Activated CD4-positive, alpha-beta T cell treated with anti-CD3 and anti-CD28 coated beads, Interleukin-10, Interleukin-2, amounts not matched to agents 100 ng/mL and 50 ng/mL, durations not matched to agents 16 hours and 8 hours (primary cell): ENCODE measurements at regions not wholly inside any gene's neighbourhood (a gene's known extent, or its start where the extent isn't known, plus 50 kb on each side); places are given as distances from the start of the nearest gene placed in this dataset.

Experiments used
- DNase-seq: peaks from one replicate; pipeline ENCODE4 v3.0.0-alpha.2; 2020

DNA sequence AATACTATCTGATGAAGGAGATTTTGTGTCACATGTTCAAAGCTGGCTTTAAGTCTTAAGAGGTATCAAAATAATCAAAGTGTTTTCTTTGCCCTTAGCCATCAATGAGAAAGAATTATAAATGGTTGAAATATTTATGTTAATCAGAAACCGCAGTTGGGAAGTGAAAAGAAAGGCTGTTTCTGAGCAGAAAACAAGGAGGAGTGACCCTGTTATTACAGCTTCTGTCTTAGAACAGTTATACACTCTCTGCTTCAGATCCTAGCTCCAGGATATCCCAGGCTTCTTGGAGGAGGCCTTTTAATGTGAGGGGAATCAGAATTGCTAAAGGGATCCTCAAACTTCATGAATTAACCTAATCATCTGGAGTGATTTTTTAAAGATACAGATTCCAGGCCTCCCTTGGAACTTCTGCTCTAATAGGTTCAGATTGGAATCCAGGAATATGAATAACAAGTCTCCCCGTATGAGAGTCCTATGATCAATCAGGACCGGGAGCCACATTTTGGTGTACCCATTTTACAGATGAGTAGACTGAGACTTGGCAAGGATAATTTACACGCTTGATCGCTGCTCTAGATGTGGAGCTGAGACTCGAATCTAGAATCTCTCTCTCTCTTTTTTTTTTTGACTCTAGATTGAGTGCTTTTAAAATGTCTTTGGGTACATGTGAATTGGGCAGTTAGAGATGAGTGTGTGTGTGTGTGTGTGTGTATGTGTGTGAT is 50.8 kb upstream of the JAG1 start:
- DNase-seq, result no peak

DNA sequence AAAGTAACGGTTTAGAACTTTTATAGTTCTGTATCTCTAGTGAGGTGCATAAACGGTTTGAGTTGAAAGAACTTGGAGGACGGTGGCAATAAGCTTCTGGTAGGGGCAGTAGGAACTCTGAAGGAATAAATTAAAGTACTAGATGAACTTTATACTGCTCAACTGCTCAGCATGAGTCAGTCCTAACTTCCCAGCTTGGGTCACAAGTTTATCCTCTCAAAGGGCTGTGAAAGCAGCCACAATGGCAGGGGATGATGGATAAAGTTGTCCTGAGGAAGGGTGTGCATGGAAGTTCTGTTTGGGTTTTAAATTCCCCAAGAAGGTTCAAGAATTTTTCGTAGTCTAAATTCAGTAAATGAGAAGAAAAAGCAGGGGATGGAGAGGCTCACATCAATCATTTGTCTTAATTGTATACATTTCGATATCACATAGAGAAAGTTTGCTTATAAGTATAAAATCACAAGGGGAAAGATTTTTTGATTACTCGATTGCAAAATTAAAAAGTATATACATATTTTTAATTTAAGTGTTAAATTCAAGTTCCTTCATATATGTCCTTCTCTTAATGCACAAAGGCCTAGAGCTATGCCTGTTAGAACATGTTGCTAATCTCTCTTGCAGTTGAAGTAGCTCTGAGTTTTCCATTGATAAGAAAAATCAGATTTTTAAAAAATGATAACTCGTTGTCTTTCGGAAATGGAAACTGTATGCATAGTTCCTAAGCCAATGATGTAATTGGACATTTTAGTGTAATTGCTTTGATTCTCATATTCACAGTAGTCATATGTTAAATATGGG is 55.3 kb upstream of the JAG1 start:
- DNase-seq, result no peak

DNA sequence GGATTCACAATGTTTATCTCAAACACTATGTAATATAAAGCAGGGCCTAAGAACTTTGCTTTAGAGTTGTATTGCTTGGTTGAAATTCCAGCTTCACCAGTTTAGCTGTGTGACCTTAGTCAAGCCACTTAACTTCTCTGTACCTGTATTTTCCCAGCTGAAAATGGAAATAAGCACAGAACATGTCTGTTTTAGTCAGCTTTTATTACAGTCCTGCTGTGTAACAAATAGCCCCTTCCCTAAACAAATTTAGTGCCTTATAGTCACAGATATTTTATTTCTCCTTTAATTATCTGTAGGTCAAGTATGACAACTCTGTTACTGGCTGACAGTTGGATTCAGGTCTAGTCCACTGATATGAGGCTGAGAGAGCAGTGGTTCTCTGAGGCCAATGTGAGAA is 56.0 kb upstream of the JAG1 start:
- no peak for DNase-seq

DNA sequence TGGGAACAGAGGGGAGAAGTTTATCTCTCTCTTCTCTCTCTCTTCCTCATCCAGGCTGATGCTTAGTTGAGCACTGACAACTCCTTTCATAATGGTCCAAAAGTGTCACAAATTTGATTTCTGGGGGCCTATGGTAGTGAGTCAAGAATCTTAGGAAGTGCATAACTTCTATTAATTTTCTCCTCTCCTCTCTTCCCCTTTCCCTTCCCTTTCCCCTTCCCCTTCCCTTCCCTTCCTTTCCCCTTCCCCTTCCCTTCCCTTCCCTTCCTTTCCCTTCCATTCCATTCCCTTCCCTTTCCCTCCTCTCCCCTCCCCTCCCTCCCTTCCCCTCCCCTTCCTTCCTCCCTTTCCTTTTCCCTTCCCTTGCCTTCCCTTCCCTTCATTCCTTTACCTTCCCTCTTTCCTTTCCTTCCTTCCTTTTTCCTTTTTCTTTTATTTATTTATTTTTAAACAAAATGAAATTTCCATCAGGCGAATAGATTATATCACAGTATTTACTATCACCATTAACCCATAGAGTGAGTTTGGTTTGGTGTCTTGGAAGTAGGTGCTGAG is 56.9 kb upstream of the JAG1 start:
- no peak for DNase-seq

DNA sequence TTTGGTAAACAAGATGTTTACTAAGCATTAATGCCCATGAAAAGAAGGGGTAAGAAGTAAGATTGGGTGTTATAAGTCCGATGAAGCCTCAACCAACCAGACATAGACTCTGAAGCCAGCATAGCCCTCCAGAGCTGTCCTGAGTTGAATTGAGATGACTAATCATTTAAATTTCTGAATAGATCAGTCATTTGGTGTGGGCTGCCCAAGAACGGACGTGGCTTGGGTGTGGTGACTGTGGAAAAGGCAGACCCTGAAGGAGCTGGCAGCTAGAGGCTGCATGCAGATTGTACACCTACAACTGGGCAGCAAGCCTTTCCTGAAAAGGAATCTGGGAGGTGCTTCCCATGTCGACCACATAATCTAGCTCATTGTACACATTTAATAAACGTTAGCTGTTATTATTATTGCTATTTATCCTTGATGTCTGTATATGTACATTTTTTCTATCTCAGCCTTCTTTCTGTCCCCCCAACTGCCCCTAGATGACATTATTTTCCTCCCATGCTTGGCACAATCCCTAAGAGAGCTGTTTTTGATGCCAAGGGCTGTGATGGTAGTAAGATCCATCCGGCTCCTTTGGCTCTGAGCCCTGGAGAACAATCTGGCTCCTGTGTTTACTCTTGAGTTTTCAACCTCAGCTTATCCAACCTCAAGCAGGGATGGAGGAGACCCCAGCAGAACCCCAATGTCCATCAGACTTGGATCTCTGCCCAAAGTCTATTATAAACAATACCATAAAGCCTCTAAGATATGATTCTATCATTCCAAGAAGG is 57.6 kb upstream of the JAG1 start:
- no peak for DNase-seq

DNA sequence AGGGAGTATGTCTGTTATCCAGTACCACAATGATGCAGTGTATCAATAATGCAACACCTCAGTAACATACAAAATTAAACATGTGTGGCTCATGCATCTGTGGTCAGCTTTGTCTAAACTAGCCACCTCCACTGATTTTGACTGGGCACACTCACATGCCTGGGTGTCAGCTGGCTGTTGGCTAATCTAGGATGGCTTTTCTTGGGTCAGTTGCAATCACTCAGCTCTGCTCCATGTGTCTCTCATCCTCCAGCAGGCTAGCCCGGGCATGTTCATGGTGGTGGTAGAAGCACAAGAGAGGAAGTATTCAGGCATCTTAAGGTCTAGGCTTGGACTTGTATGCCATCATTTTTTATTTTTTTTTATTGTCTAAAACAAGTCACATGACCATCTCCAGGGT is 59.3 kb upstream of the JAG1 start:
- DNase-seq, result no peak

DNA sequence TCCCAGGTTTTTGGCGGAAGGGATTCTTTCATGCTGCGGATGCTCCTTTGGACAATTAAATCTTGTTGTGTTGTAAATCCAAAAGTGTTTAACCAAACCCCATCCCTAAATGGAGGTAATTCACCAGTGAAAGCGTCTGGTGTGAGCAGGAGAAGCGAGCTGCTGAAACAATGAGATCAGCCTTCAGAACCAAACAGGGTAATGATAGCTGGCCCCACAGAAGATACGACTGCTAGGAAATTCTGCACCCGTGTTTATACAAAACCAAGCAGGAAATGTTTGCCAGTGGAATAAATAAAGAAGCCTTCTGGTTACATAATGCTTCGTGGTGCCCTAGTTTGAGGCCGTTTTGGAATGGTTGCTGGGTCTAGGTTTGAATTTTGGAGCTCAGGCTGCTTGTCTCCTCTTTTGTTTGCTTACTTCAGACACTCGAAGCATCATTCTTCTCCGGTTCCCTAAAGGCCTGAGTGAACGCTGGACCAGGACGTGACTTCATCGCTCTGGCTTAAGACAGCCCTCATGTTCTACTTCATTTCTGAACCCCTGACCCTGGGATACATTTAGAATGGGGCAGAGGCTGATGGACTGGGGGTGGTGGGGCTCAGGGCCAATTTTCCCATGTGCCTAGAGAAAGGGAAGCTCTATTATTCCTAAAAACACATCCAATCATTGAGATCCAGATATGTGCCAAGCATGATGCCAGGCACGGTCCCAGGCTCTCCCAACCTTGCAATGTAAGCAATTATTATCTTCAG is 61.6 kb upstream of the JAG1 start:
- no peak for DNase-seq

DNA sequence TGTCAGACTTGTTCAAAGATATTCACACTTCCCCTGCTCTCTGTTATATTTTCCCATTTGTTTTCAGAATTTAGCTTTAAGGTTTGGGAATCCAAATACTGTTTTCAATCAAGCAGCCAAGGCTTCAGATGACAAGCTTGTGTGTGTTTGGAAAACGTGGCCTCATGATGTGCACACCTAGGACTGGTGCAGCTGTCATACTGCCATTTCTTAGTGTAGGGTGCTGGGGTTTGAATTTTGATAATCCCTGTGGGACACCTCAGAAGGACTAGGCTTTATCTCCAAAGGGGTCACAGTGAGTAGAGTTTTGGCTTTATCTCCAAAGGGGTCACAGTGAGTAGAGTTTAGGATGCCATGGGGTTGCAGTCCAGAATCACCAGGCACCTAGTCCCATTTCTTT is 65.3 kb upstream of the JAG1 start:
- no peak for DNase-seq

DNA sequence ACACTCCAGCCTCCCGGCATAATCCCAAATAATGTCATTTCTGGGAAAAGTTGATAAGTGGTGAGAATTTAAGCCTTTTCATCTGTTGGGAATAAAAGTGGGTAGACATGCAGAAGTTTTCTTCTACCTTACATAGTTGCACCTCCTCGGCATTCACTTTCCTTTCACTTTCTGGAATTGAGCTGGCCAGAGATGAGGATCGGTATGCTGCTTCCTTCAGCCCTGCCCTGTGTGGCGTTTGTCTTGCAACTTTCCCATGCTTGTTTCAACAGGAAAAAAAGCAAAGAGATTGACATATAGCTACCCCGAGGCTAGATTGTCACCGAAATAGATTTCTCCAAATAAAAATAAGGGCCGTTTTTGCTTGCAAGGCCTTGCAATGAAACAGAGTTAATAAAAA is 65.8 kb upstream of the JAG1 start:
- DNase-seq, result no peak

DNA sequence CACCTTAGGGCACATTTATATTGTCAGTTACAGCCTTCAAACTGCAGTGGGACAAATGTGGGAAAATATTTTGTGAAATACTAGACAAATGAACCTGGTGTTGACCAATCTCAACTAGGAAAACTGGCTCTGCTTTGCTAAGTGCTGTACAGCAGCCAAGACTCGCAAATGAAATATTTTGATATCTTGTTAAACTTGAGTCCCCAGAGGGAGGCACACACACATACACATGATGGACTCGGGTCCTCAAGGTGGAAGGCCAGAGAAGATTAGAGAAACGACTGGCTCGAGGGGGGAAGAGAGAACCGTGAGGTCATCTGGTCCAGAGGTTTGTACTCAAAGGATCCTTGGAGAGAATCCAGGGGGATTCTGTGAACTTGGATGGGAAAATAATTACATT is 67.3 kb upstream of the JAG1 start:
- no peak for DNase-seq

DNA sequence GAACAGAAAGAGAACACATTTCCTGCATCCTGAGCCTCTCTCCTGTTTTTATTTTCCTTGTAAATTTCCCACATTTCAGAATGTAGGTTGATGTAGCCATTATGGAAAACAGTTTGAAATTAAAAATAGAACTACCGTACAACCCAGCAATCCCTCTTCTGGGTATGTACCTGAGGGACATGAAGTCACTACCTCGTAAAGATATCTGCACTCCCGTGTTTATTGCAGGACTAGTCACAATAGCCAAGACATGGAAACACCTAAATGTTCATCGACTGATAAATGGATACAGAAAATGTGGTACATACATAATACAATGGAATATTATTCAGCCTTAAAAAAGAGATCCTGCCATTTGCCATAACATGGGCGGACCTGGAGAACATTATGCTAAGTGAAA is 72.0 kb upstream of the JAG1 start:
- DNase-seq, result no peak

DNA sequence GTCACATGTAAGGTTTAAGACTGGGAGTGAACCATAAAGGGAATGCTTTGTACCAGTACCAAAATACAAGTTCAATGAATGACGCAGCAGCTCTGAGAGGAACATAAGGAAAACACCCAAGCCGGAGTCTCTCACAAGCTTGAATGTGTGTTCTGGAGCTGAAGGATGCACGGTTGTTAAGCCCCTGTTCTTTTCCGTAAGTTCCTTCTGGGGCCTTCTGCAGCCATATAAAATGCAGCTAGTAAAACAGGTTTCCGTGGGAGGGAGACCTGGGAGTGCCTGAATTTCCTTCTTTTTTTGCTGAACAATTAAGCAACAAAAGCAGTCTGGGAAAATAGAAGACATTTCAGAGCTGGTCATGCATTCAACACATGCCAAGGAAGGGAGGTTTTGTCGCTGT is 73.2 kb upstream of the JAG1 start:
- DNase-seq, result no peak

DNA sequence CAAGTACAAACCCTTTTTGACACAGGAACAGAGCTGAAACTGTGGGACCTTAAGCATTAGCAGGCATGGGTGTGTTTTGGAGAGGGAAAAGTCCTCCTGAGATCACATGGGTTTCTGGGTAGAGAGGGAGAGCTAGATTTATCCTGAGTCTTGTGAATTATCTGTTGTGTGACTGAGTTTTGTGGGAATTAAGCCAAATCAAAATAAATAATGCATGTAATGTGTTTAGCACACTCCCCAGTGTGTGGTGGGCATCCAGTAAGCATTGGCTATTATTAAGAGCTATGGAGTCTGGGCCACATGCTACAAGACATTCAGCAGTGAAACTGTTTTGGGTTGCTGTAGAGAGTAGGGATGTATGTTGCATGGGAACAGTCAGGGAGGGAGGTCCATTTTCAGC is 75.3 kb upstream of the JAG1 start:
- no peak for DNase-seq

DNA sequence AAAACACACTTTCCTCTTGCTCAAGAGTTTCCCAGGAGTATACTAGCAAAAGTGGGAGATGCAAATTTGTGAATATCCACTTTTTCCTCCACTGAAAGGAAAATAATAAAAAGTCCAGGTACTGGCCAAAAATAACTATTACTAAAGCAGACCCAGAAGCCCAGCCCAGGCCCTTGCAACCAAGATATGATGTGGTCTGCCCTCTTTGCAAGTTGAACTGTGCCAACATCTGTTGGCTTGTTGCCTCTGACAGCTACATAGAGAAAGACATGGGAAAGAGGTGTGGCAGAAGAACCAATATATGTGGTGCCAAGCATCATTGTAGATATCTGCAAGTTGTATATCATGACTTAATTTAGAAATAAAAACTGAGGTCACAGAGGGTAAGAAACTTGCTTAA is 78.4 kb upstream of the JAG1 start:
- DNase-seq, result no peak

DNA sequence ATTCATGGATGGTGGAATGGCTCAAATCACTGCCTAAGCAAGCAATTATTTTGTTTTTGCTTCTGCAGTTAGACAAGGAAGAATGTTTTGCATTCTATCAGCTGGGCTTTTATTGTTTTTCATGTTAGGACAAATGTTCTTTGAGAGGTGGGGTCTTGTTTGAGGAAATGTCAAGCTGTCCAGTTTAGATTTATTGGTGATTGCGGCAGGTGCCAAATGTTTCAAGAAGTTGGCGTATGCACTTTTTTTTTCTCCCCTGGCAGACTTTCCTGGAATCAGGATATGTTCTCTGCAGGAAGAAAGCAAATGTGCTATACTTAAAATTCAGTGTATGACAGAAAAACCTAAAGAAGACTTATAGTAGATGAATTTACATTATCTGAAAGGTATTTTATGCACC is 81.0 kb upstream of the JAG1 start:
- no peak for DNase-seq

DNA sequence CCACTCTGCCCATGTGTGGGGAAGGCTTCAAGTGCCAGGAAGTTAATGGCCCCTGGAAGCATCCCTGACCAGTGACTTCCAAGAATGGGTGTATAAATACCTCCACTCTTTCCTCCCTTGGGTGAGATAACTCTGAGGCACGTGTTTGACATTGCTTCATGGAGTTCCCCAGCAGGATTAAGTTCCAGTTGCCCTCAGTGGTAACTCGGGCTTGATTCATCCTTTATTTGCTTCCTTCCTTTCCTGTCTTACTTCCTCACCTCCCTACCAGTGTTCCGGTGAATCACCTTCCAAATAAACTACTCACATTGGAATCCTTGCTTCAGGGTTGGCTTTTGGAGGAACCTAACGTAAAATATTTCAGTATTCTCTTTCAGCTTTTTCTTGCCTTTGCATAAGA is 84.6 kb upstream of the JAG1 start:
- DNase-seq, result no peak

DNA sequence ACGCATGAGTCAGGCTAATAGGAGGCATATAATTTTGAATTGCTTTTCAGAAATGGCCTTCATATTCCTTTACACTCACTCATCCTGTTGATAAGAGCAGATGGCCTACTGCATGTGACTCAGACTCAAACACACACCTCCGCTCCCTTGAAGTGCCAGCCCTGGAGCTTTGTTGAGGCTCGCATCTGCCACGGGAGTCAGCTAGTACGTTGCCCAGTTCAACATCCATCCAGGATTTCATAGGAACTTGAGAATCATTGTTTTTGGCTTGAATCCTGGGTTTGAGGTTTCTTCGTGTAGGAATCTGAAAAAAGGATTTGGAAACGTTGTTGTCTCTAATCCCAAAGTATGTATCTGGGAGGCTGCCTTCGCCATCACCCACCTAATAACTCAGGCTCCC is 87.4 kb upstream of the JAG1 start:
- no peak for DNase-seq

DNA sequence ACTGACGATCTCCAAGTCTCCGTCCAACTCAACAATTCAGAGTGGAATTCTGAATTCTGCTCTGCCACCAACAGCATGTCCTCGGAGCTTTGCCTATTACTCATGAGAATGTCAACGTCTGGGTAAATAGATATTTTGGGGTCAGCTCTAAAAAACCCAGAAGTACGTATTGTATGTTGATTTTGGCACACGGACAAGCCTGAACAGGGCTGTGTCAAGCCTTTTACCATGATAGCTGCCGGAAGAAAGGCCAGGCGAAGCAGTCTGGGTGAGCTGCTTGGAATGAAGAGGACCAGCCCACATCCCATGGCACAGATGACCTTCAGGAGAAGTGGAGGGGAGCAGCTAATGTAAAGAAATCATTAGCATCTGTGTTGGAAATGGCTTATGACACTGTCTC is 88.0 kb upstream of the JAG1 start:
- DNase-seq, result no peak

DNA sequence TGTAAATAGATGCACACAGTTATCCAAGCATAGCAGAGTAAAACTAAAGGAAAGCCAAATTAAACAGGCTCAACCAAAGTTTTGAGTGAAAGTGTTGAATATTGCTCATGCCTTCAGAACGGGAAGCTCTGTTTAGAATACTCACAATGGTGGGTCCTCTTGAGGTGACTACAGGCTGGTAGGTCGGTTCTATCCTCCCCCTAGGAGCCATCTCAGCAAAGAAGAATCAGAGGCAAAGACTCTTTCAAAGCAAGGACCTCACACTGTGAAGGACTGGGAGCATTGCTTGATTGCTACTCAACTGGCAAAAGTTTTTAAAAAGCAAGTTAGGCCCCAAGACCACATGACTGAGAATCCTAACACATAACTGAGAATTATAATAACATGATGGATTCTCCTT is 88.4 kb upstream of the JAG1 start:
- no peak for DNase-seq

DNA sequence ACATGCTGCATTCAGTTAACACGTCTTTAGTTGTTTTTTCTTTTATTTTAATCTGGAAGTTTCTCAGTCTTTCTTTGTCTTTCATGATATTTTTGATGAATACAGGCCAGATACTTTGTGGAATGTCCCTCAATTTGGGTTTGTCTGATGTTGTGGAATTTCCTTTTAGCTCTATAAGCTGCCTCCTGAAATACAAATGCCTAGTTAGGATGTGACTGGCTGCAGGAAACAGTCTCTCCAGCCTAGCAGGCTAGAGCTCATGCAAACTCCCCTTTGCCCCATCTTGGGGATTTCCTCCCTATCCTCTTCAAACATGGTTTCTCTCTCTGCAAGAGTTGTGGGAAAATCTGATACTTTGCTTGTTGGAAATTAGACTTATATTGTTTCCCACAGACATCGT is 89.3 kb upstream of the JAG1 start:
- DNase-seq, result no peak

DNA sequence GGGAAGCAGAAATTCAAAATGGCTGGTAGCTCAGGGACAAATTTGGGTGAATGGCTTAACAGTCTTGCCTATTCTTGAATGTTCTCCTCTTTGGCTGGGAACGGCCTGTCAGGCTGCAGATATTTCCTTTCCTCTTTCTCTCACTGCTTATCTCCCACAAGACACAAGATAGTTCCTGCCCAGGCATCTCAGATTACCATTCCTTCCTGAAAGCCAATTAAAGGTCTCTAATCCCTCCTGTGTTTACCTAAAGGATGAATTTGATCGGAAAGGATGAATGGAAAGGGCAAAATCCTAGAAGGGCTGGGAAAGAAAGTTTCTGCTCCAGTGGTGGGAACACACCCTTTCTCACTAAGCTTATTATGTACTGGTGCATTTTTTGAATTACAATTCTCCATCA is 95.9 kb upstream of the JAG1 start:
- no peak for DNase-seq

DNA sequence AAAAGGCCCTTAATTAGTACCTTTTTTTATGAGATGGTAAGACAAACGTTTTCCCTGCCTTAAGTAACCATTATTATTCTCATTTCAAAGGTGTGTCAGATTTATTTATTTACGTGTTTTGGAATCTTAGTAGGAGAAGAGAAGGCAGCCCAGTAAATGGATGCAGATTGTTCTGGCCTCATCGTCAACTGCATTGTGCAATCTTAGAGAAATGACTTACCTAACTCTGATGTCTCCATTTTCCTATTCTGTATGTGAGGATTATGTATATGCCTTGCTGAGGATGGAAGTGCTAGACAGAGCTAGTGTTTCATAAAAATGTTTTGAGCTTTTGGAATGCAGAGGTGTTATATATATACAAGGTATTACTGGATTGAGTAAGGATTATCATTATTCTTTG is 97.0 kb upstream of the JAG1 start:
- DNase-seq, result no peak
